Adrenal gland (tissue), 9 donors: ENCODE measurements at regions not wholly inside any gene's neighbourhood (a gene's known extent, or its start where the extent isn't known, plus 50 kb on each side); places are given as distances from the start of the nearest gene placed in this dataset.
A peak's percentile ranks its signal among the peaks of the same experiment; 100 is the strongest.

Experiments used
- DNase-seq, 7 donors: peaks; one replicate each; pipeline ENCODE4 v3.0.0-alpha.2; 2019 to 2020
- H3K27ac ChIP-seq, 5 donors: fragments of 200-600 bp; sonication (generic) in 4 of 5; 1 replicate in 3 of 5; 2 replicates in 2 of 5; pipeline versions ENCODE4 v1.5.1 to v1.8.0; 2016 to 2020; ENCODE audit warnings: mild to moderate bottlenecking in 1 of 5
- H3K27me3 ChIP-seq: fragments of 200-600 bp; 2 replicates; pipeline ENCODE4 v1.8.0; 2021
- H3K36me3 ChIP-seq, 2 donors: fragments of 200-600 bp; replicated peaks in 1 of 2; 1 replicate in 1 of 2; 2 replicates in 1 of 2; pipeline versions ENCODE4 v1.5.1 to v1.8.0; 2018 to 2022
- H3K4me1 ChIP-seq, 2 donors: fragments of 200-600 bp; replicated peaks in 1 of 2; 1 replicate in 1 of 2; 2 replicates in 1 of 2; pipeline versions ENCODE4 v1.5.1 to v1.8.0; 2018 to 2021
- H3K4me3 ChIP-seq, 4 donors: fragments of 200-600 bp; sonication (generic) in 3 of 4; one replicate each; pipeline ENCODE4 v1.5.1; 2016 to 2018
- H3K9me3 ChIP-seq, 3 donors: fragments of 200-600 bp; sonication (generic) in 1 of 3; replicated peaks in 1 of 3; 1 replicate in 2 of 3; 2 replicates in 1 of 3; pipeline versions ENCODE4 v1.5.1 to v1.8.0; 2016 to 2021
- POLR2A ChIP-seq, 2 donors: fragments of 450-650 bp; IDR thresholded peaks; one replicate each; pipeline ENCODE4 v1.6.1; 2017; ENCODE audit warnings: antibody characterized with exemption in 2 of 2, mild to moderate bottlenecking in 2 of 2, moderate library complexity in 1 of 2
- WGBS, 4 donors: extraction: QIAGEN DNeasy Blood & Tissue Kit in 2 of 4; methylation state at CpG; one replicate each; pipeline versions ENCODE4 v1.1.5 to v1.1.7; 2013 to 2017; 5-methylcytosine and 5-hydroxymethylcytosine counted together
- intact Hi-C, 2 donors: fragments of 100-400 bp; cut with DNase I; formaldehyde crosslinking; loops; one replicate each; pipeline versions ENCODE4 v1.14.1 to v1.15.0; 2022 to 2023
- TF ChIP-seq, protein P1 (sequence below), 6 experiments: fragments of 450-650 bp in 4 of 6; fragments of 200-600 bp in 2 of 6; sonication (generic) in 1 of 6; IDR thresholded peaks; 1 replicate in 5 of 6; 2 replicates in 1 of 6; pipeline versions ENCODE4 v1.5.1 to v1.8.0; 2016 to 2021; ENCODE audit warnings: antibody characterized with exemption in 6 of 6, mild to moderate bottlenecking in 2 of 6, moderate library complexity in 1 of 6
- donor health status: healthy with polysubstance abuse.
- donor health status: Bipolar disorder and iron deficiency.
- donor health status: DM: yes; HTN: yes; CAD: no.
- donor health status: DM: no; HTN: no; CAD: no.
- donor health status: DM: no; HTN: no; CAD: no.

DNA sequence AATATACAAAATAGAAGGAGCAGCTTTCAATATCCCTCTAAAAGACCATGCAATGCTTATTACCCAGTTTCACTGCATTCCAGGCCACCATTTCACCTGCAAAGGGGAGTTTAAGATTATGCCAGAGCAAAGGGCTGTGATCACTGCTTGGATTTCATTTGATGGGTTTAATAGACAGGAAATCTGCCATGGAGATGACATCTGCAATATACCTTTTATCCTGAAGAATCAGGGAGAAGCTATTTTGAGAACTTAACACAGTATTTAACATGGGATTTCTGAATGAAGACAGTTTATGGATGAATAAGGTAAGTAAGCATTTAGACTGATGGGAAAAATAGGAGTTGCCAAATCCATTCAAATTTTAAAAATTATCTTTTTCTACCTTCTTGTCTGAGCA is 303.0 kb upstream of the SLC8A1 start:
- no peaks in the 10 kb centered on the region for H3K36me3 ChIP-seq
- no peaks in the 10 kb centered on the region for H3K27me3 ChIP-seq
- no peak for TF ChIP-seq POLR2A (IDR thresholded peaks at IDR 0.05)
- TF ChIP-seq, protein P1, sequence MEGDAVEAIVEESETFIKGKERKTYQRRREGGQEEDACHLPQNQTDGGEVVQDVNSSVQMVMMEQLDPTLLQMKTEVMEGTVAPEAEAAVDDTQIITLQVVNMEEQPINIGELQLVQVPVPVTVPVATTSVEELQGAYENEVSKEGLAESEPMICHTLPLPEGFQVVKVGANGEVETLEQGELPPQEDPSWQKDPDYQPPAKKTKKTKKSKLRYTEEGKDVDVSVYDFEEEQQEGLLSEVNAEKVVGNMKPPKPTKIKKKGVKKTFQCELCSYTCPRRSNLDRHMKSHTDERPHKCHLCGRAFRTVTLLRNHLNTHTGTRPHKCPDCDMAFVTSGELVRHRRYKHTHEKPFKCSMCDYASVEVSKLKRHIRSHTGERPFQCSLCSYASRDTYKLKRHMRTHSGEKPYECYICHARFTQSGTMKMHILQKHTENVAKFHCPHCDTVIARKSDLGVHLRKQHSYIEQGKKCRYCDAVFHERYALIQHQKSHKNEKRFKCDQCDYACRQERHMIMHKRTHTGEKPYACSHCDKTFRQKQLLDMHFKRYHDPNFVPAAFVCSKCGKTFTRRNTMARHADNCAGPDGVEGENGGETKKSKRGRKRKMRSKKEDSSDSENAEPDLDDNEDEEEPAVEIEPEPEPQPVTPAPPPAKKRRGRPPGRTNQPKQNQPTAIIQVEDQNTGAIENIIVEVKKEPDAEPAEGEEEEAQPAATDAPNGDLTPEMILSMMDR (IDR thresholded peaks at IDR 0.05) = no peak
- H3K27ac ChIP-seq = no peak overlapping the region
- H3K4me1 ChIP-seq = peaks cover 0 to 5% of the 10 kb centered on the region in 2 donors
- DNase-seq = no peak
- intact Hi-C loops = no loop called here
- H3K4me3 ChIP-seq = no peak overlapping the region
- H3K9me3 ChIP-seq = no peaks in the 10 kb centered on the region

DNA sequence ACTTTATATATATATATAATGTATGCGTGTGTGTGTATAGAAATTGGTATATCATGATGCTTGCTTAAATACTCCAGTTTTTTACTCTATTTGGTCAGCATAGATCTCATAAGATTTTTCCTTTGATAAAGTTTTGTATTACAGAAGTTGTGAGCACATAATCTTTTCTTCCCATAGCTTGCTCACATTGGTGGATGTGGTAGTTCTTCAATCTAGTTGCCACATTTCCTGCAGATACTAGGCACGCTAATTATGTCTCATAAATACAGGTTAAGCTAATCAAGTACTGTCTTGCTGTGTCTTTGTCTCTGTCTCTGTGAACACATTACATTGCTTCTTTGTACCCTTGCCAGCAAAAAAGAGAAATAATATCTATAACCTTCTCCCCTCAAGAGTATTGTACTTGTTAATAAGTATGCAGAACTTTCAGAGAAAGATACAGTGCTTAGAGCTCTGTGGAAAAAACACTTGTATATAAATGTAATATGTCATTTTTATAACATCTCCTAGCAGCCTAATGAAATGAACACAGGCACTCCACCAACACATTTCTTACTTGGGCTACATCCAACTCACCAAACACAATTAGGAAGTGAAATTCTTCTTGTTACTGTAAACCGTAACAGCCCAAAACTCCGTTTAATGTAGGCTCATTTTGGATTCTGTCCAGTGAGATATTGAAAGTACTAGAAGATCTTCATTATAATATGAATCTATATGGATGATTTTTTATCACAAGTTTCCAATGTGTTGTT is 306.7 kb upstream of the SLC8A1 start:
- intact Hi-C loops = no loop called here
- Histone ChIP-seq H3K27me3 (no peaks in the 10 kb centered on the region), H3K9me3 (no peaks in the 10 kb centered on the region), H3K4me3 (no peak overlapping the region), H3K4me1 (peaks cover 0 to 5% of the 10 kb centered on the region in 2 donors), H3K36me3 (no peaks in the 10 kb centered on the region), H3K27ac (no peak overlapping the region)
- TF ChIP-seq, protein P1 (IDR thresholded peaks at IDR 0.05) = no peak
- TF ChIP-seq POLR2A (IDR thresholded peaks at IDR 0.05) = no peak
- WGBS, 4 donors = 54 to 59% (median 57%) methylated on average over 4 of the region's 4 CpGs
- no peak for DNase-seq

DNA sequence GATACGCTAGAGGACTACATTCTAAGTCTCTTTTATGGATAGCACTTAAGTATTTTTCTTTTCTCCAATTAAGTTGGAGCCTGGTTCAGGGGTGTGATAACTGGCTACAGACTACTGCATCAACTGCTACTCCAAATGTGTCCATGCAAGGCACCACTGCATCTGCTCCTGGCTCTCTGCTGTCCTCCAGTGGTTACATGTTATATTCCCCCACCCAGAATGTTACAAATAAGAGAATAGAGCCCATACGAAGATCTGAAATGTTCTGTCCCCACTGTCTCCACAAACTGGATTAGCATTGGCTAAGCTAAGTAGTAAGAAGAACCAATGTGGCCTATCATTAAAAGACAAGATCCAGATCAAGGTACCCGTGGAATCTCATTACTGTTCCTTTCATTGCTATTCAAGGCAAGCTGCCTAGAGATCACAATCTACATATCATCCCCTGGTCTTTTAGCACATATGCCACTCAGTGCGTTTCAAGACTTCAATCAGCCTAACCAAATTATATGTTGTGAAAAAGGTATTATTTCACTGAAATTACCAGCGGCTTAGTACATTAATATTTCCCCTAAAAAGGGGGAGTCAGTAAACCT is 308.3 kb upstream of the SLC8A1 start:
- H3K36me3 ChIP-seq = no peaks in the 10 kb centered on the region
- no peak overlapping the region for H3K4me3 ChIP-seq
- H3K4me1 ChIP-seq = peaks cover 0 to 5% of the 10 kb centered on the region in 2 donors
- H3K27me3 ChIP-seq = no peaks in the 10 kb centered on the region
- 45 to 67% (median 59%) methylated on average over 5 of the region's 5 CpGs for WGBS, 4 donors
- intact Hi-C loops = no loop called here
- no peak for TF ChIP-seq POLR2A (IDR thresholded peaks at IDR 0.05)
- TF ChIP-seq, protein P1 (IDR thresholded peaks at IDR 0.05) = peak; percentile 44 to 70 (median 64)
- no peak overlapping the region for H3K27ac ChIP-seq
- H3K9me3 ChIP-seq = peaks cover 0 to under 1% (median 0%) of the 10 kb centered on the region in 3 donors
- DNase-seq = peak in 6 of 7 donors; percentile 7 to 65 (median 32)

DNA sequence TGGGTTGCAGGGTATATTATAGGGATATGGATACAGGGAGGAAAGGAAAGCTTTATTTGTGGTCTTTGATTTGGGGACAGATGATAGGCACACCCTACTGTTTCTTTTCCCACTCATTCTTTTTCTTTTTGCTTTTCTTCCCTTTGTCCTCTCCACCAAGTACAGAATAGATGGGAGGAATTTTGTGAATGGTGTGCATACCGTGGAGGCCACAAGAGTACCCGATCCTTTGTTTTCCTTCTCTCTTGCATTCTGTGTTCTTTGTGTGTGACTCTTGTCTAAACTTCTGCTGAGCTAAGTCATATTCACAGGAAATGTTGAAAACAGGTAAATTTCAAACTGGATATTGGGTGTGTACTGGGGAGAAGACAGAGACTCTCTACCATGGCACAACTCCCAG is 321.4 kb upstream of the SLC8A1 start:
- Histone ChIP-seq H3K27me3 (no peaks in the 10 kb centered on the region), H3K27ac (no peak overlapping the region), H3K9me3 (no peaks in the 10 kb centered on the region), H3K4me1 (no peaks in the 10 kb centered on the region), H3K4me3 (no peak overlapping the region), H3K36me3 (no peaks in the 10 kb centered on the region)
- TF ChIP-seq, protein P1 (IDR thresholded peaks at IDR 0.05) = no peak
- TF ChIP-seq POLR2A (IDR thresholded peaks at IDR 0.05) = no peak
- intact Hi-C loops = no loop called here
- DNase-seq = no peak
- 90 to 96% (median 92%) methylated on average over 2 of the region's 2 CpGs for WGBS, 4 donors
